ENCODE measurements at regions not wholly inside any gene's neighbourhood (a gene's known extent, or its start where the extent isn't known, plus 50 kb on each side); places are given as distances from the start of the nearest gene placed in this dataset.

DNA sequence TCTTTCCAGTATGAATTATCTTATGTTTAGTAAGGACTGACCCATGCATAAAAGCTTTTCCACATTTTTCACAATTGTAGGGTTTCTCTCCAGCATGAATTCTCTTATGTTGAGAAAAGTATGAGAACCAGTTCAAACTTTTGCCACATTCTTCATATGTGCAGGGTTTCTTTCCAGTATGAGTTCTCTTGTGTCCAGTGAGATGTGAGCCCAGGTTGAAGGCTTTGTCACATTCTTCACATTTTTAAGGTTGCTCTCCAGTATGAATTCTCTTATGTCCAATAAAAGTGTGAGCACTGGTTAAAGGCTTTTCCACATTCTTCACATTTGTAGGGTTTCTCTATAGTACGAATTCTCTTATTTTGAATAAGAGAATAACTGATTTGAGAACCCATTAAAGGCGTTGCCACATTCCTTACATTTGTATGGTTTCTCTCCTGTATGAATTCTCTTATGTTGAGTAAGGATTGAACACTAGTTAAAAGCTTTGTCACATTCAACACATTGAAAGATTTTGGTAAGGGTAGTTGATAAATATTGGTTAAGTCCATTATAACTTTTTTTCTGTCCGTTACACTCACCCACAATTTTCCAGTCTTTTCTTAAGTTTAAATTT, 911.0 kb upstream of the ZNF722 start:
- TF ChIP-seq, protein P1, sequence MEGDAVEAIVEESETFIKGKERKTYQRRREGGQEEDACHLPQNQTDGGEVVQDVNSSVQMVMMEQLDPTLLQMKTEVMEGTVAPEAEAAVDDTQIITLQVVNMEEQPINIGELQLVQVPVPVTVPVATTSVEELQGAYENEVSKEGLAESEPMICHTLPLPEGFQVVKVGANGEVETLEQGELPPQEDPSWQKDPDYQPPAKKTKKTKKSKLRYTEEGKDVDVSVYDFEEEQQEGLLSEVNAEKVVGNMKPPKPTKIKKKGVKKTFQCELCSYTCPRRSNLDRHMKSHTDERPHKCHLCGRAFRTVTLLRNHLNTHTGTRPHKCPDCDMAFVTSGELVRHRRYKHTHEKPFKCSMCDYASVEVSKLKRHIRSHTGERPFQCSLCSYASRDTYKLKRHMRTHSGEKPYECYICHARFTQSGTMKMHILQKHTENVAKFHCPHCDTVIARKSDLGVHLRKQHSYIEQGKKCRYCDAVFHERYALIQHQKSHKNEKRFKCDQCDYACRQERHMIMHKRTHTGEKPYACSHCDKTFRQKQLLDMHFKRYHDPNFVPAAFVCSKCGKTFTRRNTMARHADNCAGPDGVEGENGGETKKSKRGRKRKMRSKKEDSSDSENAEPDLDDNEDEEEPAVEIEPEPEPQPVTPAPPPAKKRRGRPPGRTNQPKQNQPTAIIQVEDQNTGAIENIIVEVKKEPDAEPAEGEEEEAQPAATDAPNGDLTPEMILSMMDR (IDR thresholded peaks at IDR 0.05; ENCODE audit: insufficient read depth, low read length, poor library complexity, severe bottlenecking): no peak
- TF ChIP-seq EZH2phosphoT487 (conservative IDR thresholded peaks at IDR 0.05; ENCODE audit: low read length): no peak
